ENCODE measurements at regions not wholly inside any gene's neighbourhood (a gene's known extent, or its start where the extent isn't known, plus 50 kb on each side); places are given as distances from the start of the nearest gene placed in this dataset.
A peak's percentile ranks its signal among the peaks of the same experiment; 100 is the strongest.
"Not testable (repeated sequence)": the region's sequence is repeated elsewhere in the genome, so short reads cannot be mapped to it uniquely, and the experiment has no call there.

DNA sequence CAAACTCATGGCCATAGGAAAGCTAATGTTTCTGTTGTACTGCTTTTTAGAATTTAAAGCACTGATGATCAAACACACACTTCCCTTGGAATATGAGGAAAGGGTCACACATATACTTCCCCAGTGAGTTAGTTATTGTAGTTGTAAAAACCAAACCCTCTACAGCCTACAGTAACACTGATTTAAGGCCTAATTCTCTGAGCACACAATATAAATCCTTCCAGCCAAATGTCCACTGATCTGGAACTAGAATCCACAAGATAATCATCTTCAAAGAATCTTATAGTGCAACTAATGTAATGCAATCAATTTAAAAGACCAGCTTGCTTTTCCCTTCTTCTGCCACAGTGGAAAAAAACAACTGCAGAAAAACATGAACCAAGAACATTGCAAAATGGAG is 219.3 kb downstream of the CAAP1 start:
- Histone ChIP-seq H3K4me2 (no peak overlapping the region), H3K36me3 (no peaks in the 10 kb centered on the region), H3K9ac (no peak overlapping the region), H3K27me3 (no peaks in the 10 kb centered on the region), H4K20me1 (no peaks in the 10 kb centered on the region), H3K4me1 (peaks cover 12% of the 10 kb centered on the region; the same call in 1 of the 2 replicates), H3K4me3 (no peak overlapping the region), H3K27ac (no peak overlapping the region), H3K9me3 (no peaks in the 10 kb centered on the region)
- TF ChIP-seq Cebpa-rat (IDR thresholded peaks at IDR 0.05), result no peak

DNA sequence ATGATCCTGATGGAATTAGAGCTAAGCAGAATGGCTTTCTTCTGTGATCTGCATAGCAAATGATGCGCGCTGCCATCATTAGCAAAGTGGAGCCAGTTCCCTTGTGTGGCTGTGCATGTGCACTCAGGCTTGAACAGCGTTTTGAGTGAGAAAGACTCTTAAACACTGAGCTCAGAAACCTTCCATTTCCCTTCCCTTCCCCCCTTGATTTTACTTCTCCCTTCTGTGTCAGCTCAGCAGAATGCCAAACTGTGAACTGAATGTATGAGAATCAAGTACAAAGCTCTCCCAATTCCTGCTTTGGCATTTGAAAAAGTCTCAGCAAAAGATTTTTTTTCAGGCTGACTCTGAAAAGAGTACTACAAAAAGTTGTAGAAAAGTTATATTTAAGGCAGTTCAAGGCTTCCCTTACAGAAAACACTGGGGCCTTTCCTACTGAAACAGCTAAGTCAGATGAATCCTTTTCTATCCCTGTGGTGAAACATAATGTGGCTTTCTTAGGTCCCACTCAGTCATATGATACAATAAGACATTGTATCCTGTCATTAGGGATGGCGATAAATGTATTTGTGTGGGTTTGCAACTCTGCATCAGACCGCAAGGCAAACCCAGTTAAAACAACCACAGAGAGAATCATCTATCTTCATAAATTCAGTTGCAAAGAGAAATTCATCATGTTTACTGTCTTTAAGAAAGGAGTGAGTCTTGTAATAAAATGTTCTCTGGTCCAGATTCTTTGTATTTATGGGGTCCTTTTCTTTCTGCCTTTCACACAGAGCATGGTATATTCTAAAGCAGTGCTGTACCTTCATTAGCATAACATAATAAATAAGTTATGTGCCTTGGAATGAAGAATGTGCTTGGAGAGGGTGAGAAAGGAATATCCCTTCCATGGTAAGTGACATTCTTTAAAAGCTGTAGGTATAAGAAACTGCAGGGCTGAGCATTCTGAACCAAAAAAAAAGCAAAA is 222.6 kb downstream of the CAAP1 start:
- no peak overlapping the region for H3K27ac ChIP-seq
- H3K27me3 ChIP-seq, result no peaks in the 10 kb centered on the region
- peaks cover 12% of the 10 kb centered on the region; the same call in 1 of the 2 replicates for H3K4me1 ChIP-seq
- no peak for TF ChIP-seq Cebpa-rat (IDR thresholded peaks at IDR 0.05)
- no peak overlapping the region for H3K4me3 ChIP-seq
- H3K9me3 ChIP-seq, result no peaks in the 10 kb centered on the region
- no peak overlapping the region for H3K9ac ChIP-seq
- peak overlapping the region; percentile 7; the same call in 1 of the 2 replicates for H3K4me2 ChIP-seq
- H4K20me1 ChIP-seq, result no peaks in the 10 kb centered on the region
- H3K36me3 ChIP-seq, result no peaks in the 10 kb centered on the region

DNA sequence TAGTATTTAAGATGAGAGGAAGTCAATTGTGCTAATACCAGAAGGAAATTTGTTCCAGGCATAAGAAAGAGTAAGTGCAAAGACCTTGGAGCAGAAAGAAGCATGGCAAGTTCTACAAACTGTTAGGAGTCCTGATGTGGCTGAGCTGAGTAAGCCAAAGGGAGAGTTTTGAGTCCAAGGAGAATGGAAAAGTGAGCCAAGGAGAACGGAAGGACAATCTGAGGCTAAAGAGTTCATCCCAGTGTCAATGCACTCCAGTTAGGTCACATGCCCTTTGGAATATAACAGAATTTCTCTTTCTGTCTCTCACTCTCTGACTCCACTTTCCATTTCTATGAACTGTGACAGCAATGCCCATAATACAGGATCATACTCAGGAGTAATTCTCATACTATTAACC is 224.7 kb downstream of the CAAP1 start:
- no peak for TF ChIP-seq Cebpa-rat (IDR thresholded peaks at IDR 0.05)
- H3K4me3 ChIP-seq, result no peak overlapping the region
- H3K27me3 ChIP-seq, result no peaks in the 10 kb centered on the region
- peaks cover 20% of the 10 kb centered on the region for H3K9me3 ChIP-seq
- no peak overlapping the region for H3K9ac ChIP-seq
- H3K4me1 ChIP-seq, result peaks cover 12% of the 10 kb centered on the region; the same call in 1 of the 2 replicates
- H3K27ac ChIP-seq, result no peak overlapping the region
- H3K36me3 ChIP-seq, result no peaks in the 10 kb centered on the region
- no peaks in the 10 kb centered on the region for H4K20me1 ChIP-seq
- no peak overlapping the region for H3K4me2 ChIP-seq

DNA sequence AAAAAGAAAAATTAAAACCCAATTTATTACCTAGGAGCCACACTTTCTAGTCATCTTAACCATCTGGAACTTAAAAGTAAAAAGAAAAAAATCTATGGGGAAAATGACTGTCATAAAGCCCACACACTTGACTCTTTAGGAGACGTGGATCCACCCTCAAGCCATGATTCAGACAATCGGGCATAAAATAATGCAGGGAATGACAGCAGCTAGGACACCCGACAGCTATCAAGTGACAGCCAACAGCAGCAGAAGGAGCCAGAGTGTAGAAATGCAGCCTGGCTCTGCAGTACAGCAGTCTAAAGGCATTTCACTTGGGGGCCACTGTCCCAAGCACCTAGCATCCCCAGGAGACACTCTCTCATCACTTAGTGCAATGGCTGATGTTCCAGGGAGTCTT is 226.9 kb downstream of the CAAP1 start:
- TF ChIP-seq Cebpa-rat (IDR thresholded peaks at IDR 0.05), result no peak
- no peak overlapping the region for H3K4me3 ChIP-seq

DNA sequence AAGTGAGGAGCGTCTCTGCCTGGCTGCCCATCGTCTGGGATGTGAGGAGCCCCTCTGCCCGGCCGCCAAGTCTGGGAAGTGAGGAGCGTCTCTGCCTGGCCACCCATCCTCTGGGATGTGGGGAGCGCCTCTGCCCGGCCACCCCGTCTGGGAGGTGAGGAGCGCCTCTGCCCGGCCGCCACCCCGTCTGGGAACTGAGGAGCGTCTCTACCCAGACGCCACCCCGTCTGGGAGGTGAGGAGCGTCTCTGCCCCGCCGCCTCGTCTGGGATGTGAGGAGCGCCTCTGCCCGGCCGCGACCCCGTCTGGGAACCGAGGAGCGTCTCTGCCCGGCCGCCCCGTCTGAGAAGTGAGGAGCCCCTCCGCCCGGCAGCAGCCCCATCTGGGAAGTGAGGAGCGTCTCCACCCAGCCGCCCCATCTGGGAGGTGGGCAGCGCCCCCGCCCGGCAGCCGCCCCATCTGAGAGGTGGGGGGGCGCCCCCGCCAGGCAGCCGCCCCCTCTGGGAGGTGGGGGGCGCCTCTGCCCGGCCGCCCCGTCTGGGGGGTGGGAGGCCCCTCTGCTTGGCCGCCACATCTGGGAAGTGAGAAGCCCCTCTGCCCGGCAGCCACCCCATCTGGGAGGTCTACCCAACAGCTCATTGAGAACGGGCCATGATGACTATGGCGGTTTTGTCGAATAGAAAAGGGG is 228.4 kb downstream of the CAAP1 start:
- not testable (repeated sequence) for H4K20me1 ChIP-seq, H3K4me3 ChIP-seq, H3K4me1 ChIP-seq, H3K4me2 ChIP-seq, H3K27ac ChIP-seq, H3K27me3 ChIP-seq, H3K36me3 ChIP-seq, H3K9ac ChIP-seq
- peaks cover 22% of the 10 kb centered on the region for H3K9me3 ChIP-seq

More for the DNA sequence above, 226.9 kb downstream of the CAAP1 start:
- H3K4me1 ChIP-seq, result peaks cover 12% of the 10 kb centered on the region; the same call in 1 of the 2 replicates
- no peak overlapping the region for H3K4me2 ChIP-seq
- H4K20me1 ChIP-seq, result no peaks in the 10 kb centered on the region
- H3K9ac ChIP-seq, result no peak overlapping the region
- no peak overlapping the region for H3K27ac ChIP-seq
- H3K27me3 ChIP-seq, result no peaks in the 10 kb centered on the region
- H3K9me3 ChIP-seq, result peaks cover 22% of the 10 kb centered on the region
- H3K36me3 ChIP-seq, result no peaks in the 10 kb centered on the region

DNA sequence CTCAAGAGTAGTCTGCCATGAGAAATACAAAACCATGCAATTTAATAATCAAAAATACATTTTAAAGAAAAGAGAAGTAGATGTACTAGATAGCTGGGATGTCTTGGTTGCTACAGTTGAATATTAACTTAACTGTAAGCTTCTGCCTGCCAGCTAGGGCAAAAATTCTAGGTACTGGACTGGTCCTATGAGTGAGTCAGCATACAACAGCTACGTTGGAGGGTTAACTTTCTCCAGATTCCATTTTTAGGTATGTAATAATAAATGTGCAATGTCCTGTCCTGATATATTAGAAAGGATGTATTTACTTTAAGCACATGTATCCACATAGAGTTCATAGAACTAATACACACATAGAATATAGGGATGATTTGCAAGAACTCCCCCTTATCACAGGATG is 230.1 kb downstream of the CAAP1 start:
- Histone ChIP-seq H3K36me3 (no peaks in the 10 kb centered on the region), H3K4me2 (no peak overlapping the region), H3K9me3 (peaks cover 22% of the 10 kb centered on the region), H3K4me3 (no peak overlapping the region), H3K4me1 (0 out of 2 replicates have a peak, but pooled peaks cover 1% of the 10 kb centered on the region), H3K9ac (no peak overlapping the region), H3K27me3 (no peaks in the 10 kb centered on the region), H4K20me1 (no peaks in the 10 kb centered on the region), H3K27ac (no peak overlapping the region)
- TF ChIP-seq Cebpa-rat (IDR thresholded peaks at IDR 0.05), result no peak

DNA sequence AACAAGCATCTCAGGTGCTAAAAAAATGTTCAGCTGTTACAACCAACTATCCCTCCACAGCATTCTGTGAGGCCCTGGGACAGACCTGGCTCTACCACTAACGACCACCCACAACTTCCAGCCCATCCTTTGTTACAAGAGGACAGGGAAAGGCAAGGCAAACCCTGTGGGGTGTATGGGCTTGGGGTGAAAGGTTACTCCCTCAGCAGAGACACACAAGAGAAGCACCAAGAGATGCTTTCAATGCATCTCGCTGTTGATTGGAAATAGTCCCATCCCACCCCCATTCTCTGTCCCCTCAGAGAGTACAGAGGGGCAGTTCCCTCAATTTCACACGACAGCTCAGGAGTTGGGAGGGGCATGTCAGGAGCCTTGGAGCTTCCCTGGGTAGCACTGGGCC is 234.1 kb downstream of the CAAP1 start:
- Histone ChIP-seq H3K9ac (no peak overlapping the region), H4K20me1 (no peaks in the 10 kb centered on the region), H3K4me2 (no peak overlapping the region), H3K4me3 (no peak overlapping the region), H3K27ac (no peak overlapping the region), H3K36me3 (no peaks in the 10 kb centered on the region), H3K27me3 (no peaks in the 10 kb centered on the region), H3K4me1 (0 out of 2 replicates have a peak, but pooled peaks cover 4% of the 10 kb centered on the region), H3K9me3 (peaks cover 8% of the 10 kb centered on the region; the same call in 1 of the 2 replicates)
- no peak for TF ChIP-seq Cebpa-rat (IDR thresholded peaks at IDR 0.05)

DNA sequence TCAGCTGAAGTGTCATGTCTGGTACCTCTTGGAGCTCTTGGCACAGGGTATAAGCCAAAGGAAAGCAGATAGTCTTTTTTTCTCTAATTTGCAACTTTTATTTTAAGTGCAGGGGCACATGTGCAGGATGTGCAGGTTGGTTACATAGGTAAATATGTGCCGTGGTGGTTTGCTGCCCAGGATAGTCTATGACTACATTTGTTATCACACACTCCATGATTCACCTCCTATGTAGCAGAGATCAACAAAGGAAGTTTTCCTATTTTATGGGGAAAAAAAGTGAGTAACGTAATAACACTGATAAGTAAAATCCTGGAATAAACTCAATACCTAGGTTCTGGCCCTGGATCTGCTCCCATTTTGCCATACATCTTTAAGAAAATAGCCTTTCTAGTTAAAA is 234.6 kb downstream of the CAAP1 start:
- Histone ChIP-seq H3K4me1 (0 out of 2 replicates have a peak, but pooled peaks cover 4% of the 10 kb centered on the region), H3K36me3 (no peaks in the 10 kb centered on the region), H3K9ac (no peak overlapping the region), H3K27me3 (no peaks in the 10 kb centered on the region), H3K9me3 (peaks cover 3% of the 10 kb centered on the region; the same call in 1 of the 2 replicates), H3K27ac (no peak overlapping the region), H3K4me3 (no peak overlapping the region), H3K4me2 (no peak overlapping the region), H4K20me1 (no peaks in the 10 kb centered on the region)
- TF ChIP-seq Cebpa-rat (IDR thresholded peaks at IDR 0.05), result no peak

DNA sequence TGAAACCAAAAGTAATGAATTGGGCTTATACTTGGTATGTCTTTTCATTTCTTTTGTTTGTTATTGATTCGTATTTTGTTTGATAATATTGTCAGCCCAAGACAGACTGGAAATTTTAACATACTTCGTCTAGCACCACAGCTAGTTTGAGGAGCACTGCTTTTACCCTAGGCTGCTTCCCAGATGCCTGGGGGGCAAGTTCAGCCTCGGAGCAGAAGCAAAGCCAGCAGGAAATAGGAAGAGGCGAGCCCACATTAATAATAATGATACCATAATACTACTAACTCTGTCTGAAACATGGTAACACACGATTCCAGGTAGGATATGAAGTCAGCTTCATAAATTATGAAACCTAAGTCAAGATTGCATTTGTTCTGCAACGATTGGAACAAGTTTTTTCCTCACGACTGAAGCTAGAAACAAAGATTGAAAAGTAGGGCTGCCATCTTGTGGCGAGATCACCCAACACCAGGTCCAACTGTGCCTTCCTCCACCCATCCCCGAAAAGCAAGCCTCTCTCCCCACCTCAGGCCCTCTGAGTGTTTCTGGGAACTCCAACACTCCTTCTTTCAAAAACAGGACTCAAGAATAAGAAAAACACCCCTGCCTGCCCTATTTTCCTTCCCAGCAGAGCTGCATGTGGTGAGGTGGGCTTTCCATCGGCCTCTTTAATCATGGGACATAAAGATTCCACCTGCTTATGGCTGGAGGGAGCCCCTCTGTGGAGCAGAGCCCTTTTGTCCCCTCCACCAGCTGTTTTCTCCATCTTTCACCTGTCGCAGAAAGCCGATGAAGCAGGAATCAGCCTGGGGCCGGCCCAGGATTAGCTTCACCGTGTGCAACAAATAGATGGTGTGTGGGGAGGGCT is 236.4 kb downstream of the CAAP1 start:
- no peaks in the 10 kb centered on the region for H3K36me3 ChIP-seq
- no peak overlapping the region for H3K4me2 ChIP-seq
- no peaks in the 10 kb centered on the region for H4K20me1 ChIP-seq
- H3K4me3 ChIP-seq, result no peak overlapping the region
- no peak overlapping the region for H3K9ac ChIP-seq
- TF ChIP-seq Cebpa-rat (IDR thresholded peaks at IDR 0.05), result no peak
- no peaks in the 10 kb centered on the region for H3K27me3 ChIP-seq
- H3K27ac ChIP-seq, result no peak overlapping the region
- H3K9me3 ChIP-seq, result no peaks in the 10 kb centered on the region
- H3K4me1 ChIP-seq, result 0 out of 2 replicates have a peak, but pooled peaks cover 4% of the 10 kb centered on the region
